Right lobe of liver (tissue), 4 donors: ENCODE measurements at regions not wholly inside any gene's neighbourhood (a gene's known extent, or its start where the extent isn't known, plus 50 kb on each side); places are given as distances from the start of the nearest gene placed in this dataset.

Experiments used
- POLR2A ChIP-seq: fragments of 450-650 bp; IDR thresholded peaks from one replicate; pipeline ENCODE4 v1.6.1; 2017; ENCODE audit warnings: antibody characterized with exemption, mild to moderate bottlenecking
- TF ChIP-seq, protein P1 (sequence below), 4 donors: fragments of 200-600 bp in 3 of 4; fragments of 450-650 bp in 1 of 4; IDR thresholded peaks; one replicate each; pipeline versions ENCODE4 v1.5.1 to v1.8.0; 2016 to 2022; ENCODE audit warnings: antibody characterized with exemption in 4 of 4, mild to moderate bottlenecking in 2 of 4
- donor health status: DM: no; HTN: no; CAD: no.
- donor health status: DM: no; HTN: no; CAD: no.
- donor health status: DM: no; HTN: yes; CAD: no.

DNA sequence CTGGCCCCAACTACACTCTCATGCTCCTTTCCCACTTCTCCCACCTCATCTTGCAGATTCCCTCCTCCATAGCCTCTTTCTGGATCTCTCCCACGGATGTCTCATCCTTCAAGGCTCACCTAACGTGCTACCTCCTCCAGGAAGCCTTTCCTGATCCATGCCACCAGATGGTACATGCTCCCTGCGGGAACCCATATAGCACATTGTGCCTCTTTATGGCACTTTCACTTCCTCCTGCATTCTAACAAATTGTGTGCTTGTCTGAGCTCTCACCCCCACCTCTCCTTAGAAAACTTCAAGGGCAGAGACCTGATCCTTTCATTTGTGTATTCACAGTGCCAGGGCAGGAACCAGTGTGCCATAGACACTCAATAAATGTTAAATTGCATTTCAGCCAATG, 63.0 kb downstream of the HES1 start:
- TF ChIP-seq, protein P1, sequence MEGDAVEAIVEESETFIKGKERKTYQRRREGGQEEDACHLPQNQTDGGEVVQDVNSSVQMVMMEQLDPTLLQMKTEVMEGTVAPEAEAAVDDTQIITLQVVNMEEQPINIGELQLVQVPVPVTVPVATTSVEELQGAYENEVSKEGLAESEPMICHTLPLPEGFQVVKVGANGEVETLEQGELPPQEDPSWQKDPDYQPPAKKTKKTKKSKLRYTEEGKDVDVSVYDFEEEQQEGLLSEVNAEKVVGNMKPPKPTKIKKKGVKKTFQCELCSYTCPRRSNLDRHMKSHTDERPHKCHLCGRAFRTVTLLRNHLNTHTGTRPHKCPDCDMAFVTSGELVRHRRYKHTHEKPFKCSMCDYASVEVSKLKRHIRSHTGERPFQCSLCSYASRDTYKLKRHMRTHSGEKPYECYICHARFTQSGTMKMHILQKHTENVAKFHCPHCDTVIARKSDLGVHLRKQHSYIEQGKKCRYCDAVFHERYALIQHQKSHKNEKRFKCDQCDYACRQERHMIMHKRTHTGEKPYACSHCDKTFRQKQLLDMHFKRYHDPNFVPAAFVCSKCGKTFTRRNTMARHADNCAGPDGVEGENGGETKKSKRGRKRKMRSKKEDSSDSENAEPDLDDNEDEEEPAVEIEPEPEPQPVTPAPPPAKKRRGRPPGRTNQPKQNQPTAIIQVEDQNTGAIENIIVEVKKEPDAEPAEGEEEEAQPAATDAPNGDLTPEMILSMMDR (IDR thresholded peaks at IDR 0.05), result no peak
- no peak for TF ChIP-seq POLR2A
